HG02970 (cell line): ENCODE measurements at regions not wholly inside any gene's neighbourhood (a gene's known extent, or its start where the extent isn't known, plus 50 kb on each side); places are given as distances from the start of the nearest gene placed in this dataset.

Experiments used
- ATAC-seq: cut with Tn5 transposase; IDR thresholded peaks from one replicate; pipeline ENCODE4 v1.9.1; 2021; ENCODE audit warnings: mild to moderate bottlenecking, moderate library complexity, moderate number of reproducible peaks; ENCODE audit not compliant: unreplicated experiment, low FRiP score

DNA sequence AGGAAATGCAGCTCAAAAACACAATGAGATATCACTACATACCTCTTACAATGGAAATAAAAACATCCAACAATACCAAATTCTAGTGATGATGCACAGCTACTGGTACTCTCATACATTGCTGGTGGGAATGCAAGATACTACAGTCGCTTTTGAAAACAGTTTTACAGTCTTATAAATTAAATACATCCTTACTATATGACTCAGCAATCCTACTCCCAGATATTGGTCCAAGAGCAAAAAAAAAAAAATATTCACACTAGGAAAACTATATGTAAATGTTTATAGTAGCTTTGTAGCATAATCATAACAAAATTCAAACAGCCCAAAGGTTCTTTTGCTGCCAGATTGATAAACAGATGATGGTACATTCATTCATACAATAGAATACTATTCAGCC lies 217.4 kb upstream of the FAM83B start:
- ATAC-seq = no peak

DNA sequence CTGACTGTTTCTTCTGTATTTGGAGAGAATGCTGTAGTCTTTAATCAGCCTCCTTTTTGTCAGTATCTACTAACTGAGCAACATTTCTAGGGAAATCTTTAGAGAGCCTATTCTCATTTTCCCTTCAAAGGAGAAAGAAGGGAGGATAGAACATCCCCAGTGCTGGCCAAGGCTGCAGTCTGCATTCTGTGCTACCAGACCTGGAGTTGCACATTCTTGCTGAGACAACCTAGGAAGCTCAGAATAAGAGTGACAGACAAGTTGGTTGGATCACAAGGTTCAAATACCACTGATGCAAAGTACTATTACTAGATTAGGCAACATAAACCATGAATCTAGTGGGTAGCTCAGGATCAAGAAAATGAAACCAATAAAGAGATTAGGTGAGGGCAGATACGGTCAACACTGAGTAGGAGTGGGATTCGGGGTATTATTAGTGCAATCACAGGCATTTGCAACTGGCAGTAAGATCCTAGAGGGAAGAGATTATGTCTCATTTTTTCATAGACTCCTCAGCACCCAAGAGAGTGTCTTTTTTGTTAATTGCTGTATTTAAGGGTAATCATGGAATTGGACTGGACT lies 213.5 kb upstream of the FAM83B start:
- ATAC-seq = no peak

DNA sequence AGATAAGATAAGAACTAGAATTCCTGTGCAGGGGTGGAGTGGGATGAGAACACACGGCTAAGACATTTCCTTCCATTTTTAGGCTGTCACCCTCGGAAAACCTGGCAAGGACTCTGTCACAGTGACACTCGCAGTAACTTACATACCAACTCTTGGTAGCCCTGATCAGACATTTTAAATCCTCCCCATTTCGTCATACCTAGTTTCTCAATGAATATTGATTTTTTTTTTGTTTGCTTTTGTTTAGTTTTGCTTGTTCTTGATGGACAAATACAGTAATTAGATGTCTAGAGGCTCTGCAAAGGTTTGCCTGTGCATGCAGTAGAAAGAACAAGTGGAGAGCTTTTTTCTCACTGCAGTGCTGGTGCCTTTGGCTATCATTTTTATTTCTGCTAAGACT lies 213.0 kb upstream of the FAM83B start:
- no peak for ATAC-seq

DNA sequence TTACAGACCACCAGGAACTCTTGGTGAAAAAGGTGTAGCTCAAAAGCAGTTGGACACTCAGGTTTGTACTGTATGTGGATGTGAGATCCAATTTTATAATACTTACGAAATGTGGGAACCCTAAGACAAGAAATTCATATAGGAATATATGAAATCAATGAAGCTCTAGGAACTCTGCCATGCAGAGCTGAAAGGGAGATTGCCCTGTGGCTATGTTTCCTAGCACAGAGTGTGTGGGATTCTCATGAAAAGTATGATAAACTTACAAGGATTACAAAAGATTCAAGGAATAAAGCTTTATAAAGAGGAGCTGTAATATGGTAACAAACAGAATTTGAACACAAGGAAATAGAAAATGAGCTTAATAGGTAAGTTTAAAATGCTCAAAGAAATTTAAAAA lies 205.7 kb upstream of the FAM83B start:
- ATAC-seq = no peak

DNA sequence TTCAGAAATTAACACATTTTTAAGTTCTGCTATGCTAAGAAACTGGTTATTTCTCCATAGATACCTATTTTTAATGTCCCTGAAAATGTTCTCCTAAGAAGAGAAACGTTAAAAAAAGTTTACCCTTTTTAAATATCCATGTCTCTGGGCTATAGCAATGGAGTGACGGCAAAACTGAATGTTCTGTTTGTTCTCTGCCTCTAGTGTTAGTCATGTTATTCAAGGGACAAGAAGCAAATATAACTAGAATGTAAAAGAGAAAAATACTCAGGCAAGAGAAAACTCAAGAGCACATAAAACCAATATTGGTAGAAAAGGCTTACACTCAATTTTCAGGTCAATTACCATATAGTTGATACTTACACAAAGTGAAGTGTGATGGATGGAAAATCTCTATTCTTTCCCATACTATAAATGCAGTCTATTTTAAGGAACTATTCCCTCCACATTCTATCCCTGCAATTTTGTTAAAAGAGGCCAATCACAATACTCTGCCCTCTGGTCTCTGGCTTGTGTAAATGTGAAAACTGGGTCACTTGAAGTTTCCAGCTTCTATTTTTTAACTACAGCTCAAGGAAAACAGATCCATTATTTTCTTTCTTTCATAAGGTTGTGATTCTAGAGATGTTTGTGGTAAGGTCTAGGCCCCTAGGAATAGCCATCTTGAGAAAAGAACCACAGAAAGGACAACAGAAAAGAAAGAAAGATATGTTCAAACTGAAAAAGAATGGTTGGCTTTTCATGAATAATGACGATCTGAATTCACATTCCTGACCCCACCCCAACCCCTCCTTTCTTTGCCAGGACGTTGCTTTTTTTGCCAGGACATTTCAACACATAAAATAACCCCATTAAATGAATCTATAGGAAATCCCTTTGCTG lies 200.3 kb upstream of the FAM83B start:
- no peak for ATAC-seq

DNA sequence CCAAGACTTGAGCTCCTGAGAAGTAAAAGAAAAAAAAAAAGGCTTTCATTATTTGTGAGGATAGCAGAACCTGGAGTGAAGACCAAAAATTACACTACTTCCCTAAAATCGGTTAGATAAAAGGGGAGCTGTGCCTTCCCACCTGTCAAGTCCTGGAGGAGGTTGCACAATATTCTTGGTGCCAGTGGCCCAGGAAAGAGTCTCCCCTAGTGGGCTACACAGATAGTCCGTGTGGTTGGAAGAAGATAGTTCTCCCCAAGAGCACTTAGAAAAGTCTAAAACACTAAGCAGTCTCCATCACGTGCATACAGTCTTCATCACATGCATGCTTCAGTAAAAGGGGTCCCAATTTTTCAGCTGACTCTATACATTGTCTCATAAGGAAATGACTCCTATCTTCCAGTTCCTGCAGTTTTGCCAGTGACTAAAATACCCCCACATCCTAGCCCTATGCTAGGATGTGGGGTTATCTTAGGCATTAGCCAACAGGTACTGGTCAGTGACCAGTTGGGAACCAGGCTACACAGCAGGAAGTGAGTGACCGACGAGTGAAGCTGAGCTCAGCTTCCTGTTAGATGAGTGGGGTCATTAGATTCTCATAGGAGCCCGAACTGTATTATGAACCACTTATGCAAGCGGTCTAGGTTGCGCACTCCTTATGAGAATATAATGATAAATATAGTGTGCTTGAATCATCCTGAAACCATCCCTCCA lies 199.5 kb upstream of the FAM83B start:
- no peak for ATAC-seq

DNA sequence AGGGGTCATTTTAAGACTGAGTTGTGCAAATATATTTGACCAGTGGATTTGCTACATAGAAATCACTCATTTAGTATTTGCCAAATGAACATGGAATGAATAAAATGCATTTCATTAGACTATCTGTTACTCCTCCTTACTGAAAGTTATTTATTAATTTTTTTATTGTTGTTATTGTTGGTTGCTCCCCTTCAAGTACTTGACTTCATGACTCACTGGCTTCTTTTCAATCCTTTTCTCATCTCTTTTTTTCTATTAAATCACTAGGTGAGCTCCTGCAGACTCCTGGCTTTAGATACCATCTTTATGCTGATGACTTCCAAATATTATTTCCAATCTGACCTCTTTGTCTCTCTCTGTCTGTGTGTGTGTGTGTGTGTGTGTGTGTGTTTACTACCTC lies 192.2 kb upstream of the FAM83B start:
- ATAC-seq = no peak

DNA sequence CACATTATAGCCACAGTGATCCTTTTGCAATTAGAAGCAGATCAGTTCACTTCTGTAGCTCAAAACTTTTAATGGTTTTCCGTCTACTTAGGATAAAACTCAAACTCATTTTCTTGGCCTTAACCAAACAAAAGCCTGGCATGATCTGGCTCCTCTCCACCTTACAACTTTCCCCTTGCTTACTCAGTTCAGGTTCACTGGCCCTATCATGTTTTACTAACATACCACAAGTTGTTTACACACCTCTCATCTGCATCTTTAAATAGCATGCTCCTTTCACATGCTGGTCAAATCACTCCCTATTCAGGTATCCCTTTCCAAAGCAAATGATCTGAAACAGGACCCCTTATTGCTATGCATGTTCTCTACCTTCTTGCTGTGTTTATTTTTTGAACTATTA lies 191.4 kb upstream of the FAM83B start:
- ATAC-seq = no peak

DNA sequence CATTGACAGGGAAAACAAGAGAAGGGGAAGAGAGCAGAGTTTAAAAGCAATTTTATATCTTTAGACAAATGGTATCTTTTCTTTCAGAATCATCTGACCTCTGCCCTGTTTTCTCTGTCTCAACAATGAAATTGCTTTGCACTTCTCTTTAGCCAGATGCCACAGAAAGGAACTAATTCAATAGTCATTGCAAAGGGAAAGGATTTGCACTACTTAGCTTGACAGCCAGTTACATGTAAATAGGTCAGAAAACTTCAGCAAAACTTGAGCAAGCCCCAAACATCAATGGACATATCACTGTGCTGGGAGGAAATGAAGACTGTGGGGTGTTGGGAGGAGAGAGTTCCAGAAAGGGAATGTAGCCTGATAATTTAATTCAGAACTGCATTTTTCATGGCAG lies 181.3 kb upstream of the FAM83B start:
- no peak for ATAC-seq

DNA sequence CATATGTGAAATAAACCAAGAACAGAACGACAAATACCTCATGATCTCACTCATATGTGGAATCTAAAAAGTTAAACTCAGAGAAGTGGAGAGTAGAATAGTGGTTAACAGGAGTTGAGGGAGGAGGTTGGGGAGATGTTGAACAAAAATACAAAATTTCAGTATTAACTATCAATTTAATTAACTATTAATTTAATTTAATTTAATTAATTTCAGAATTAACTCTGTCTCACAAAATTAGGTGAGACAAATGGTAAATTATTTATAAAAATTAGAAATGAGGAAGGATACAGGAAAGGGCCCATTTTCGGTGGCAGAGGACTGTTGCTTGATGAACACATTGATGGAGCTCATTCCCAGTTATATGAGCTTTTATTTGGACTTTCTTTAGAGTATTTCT lies 166.0 kb upstream of the FAM83B start:
- no peak for ATAC-seq

DNA sequence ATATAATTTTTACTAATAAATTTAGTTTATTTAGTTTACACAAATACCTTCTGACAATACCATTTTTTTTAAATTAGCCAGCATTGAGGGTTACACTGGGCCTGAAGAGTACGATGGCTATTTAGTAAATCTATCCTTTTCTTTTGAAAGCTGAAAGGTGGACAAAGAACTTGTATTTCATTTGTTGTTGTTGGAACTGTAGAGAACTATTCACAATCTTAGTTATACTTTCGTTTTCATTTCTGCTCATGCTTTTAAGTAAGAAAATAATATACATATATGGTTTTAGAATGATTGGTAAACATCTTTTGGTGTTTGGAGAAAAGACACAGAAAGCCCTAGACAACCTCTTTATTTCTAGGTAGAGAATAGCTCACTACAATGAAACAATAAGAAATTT lies 165.3 kb upstream of the FAM83B start:
- ATAC-seq = no peak

DNA sequence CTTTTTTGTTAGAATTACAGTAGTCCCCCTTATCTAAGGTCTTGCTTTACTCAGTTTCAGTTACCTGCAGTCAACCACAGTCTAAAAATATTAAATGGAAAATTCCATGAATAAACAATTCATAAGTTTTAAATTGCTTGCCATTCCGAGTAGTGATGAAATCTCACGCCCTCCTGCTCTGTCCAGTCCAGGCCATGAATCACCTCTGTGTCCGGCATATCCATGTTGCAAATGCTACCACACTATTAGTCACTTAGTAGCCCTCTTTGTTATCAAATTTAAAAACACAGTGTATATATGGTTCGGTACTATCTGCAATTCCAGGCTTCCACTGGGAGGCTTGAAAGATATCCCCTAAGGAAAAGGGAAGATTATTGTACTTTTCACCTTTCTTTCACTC lies 164.6 kb upstream of the FAM83B start:
- no peak for ATAC-seq

DNA sequence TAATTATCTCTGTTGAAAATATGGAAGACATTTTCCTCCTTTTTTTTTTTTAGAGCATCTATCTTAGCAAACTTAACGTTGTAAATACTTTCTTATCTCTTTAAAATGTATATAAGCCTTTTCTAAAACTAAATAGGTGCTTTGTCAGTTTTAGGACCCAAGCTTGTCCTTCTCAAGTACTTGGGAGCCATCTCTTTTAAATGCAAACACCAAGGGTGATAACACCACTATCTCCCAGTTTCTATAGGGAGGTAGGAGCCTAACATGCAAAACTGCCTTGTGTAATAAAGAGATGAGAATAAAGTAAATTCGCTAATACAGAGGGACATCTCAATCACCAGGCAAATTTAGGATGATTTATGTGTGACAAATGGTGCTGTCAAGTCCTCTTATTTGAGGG lies 157.0 kb upstream of the FAM83B start:
- ATAC-seq = no peak

DNA sequence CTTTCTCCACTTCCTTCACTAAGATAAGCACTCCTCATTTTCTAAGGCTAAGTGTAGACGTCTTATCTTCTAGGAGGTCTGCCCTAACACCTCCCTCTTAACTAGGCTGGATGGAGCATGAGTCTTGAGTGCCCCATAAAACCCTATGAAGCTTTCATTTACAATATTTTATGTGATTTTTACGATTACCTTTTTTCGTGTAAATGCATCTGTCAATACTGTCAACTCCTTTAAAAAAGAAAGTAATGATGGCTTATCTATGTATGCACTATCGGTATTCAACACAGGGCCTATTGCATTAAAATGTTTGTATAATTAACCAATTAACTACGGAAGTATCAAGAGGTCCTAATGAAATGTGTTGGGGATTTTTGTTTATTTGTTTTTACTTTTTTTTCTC lies 156.0 kb upstream of the FAM83B start:
- ATAC-seq = no peak

DNA sequence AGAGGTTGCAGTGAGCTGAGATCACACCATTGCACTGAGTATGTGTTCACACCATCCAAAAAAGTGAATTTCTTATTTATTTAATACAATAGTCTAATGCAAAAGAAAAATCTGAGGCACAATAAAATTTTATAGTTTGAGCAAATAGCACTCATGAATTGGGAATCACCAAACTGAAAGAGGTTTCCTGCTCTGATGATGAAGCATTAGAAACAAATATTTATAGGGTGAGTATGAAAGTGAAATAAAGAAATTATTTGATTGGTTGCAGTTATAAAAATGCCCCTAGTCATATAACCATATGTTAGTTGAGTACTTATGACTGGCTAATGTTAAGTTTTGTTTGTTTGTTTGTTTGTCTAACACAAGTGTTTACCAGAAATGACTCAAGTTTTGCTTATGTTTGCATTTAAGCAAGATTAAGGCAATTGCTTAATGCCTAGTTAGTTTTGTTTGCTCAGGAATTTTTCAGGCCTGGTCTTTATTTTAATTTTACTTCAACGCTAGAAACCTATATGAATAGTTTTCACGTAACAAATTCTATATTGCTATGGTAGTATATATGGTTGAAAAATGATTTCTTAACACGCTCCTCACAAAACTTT lies 151.5 kb upstream of the FAM83B start:
- no peak for ATAC-seq

DNA sequence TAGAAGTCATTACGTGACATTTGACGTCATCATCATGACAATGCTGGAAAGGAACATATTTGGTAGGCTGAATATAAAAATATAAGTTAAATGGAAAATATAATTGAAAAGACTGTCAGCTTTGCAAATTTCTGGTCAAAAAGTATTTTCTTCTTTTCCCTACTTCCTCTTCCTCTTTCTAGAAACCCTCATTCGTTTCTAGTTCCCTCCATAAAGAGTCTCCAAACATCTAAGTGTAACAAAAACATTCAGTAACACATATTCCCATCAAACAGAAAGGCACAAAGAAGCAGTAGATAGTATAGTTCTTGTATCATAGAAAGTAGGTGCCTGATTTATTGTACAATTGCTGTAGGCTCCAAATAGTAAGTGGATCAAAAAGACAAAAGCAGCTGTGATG lies 150.8 kb upstream of the FAM83B start:
- no peak for ATAC-seq

DNA sequence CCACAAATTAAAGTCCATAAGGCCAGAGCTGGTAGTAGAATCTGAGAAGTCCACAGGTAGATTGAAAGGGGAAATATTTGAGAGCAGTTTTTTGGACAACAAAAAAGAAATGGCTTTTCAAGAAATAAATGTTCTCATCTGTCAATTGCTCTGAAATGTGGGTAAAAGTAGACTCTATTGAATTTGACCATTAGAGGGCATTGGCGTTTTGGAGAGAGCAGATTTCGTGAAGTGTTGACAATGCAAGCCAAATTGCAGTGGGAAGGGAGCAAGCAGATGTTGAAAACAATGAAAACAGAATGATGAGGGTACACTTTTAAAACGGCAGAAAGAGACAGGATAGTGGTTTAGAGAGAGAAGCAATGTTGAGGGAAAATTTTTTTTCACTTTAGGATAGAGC lies 149.1 kb upstream of the FAM83B start:
- no peak for ATAC-seq

DNA sequence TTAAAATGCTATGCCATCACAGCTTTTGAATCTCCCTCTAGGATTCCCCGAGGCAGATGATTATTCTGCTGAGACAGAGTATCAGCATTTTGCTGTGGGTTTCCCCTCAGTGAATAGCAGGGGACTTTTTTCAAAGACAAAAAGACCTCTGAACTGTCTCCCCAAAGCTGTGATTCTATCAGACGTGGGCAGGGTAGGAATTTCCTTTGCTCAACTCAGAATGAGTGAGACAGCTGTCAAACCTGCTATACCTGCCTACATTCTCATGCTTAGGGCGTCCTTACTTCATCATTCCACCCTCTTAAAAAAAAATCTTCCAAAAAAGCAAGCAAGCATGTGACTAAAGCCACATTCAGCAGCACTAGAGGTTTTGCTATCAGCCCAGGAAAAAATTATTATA lies 147.6 kb upstream of the FAM83B start:
- no peak for ATAC-seq

DNA sequence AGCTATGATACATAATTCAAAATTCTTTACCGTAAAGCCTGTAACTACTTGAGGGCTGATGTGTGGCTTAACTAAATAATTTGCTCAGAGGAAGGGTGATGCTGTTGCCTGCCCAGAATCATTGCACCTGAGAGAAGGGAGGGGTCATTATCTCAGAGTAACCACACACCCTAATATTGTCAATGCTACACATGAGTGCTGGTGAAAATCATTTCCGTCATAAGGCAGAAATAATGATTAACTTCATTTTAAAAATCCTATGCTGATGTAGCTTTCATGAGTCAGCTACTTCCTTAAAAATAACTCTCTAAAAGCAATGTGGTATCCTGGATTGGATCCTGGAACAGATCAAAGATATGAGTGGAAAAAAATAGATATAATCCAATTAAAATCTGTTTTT lies 146.4 kb upstream of the FAM83B start:
- ATAC-seq = no peak

DNA sequence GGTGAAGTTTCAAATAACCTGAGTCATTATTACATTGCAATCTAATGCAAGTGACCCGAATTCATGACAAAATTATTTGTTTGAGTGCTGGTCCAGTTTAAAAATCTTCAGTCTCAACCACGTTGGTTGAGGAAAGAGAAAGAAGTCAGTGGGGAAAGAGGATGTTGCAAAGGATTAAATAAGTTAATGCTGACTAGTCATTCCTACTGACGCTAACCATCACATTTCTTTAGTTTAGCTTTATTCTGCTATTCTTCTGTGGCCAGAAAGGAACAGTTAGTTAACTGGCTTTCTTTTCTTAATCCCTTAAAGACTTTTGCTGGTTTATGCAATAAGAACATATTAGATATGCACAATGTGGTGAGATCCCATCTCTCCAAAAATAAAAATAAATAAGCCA lies 143.8 kb upstream of the FAM83B start:
- ATAC-seq = no peak

DNA sequence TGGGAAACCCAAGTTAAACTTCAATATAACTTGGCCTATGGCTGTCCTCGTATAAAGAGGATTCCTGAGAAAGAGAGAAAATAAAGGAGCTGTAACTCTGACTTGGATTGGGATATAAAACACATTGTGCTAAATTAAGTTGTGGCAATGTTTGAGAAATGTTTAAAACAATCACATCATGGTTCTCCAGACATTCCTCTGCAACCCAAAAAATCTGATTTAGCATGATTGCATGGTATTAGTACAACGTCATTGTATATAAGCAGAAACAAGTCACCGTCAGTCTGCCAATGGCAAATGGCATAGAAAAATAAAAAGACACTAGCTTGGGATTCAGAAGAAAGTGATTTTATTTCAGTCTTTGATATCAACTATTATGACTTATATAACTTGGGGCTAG lies 140.2 kb upstream of the FAM83B start:
- ATAC-seq = no peak
